ENCODE measurements at regions not wholly inside any gene's neighbourhood (a gene's known extent, or its start where the extent isn't known, plus 50 kb on each side); places are given as distances from the start of the nearest gene placed in this dataset.
"Not testable (repeated sequence)": the region's sequence is repeated elsewhere in the genome, so short reads cannot be mapped to it uniquely, and the experiment has no call there.

DNA sequence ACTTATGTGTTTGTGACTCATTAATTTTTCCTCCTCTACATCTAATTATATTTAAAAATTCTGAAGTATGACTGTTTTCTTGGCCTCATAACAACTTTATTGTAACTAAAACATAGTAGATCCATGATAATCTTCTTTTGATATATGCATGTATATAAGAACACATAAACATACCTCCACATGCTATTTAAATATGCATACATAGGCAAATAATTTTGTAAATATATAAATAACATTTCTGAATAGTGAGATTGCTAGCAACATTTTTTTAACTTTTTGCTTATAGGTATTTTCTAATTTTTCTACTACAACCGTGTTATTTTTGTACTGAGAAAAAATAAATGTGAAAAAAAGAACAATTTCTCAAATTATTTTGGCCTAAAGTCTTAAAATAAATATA, 627.6 kb downstream of the HTR1B start:
- Mint-ChIP-seq H3K27me3 (ENCODE audit: low read depth) (no peaks in the 10 kb centered on the region), H3K36me3 (ENCODE audit: insufficient read depth) (no peaks in the 10 kb centered on the region), H3K4me1 (ENCODE audit: low read depth) (no peaks in the 10 kb centered on the region), H3K9me3 (peaks cover 4% of the 10 kb centered on the region), H3K4me3 (no peak overlapping the region)
- DNase-seq (no peak), ATAC-seq (no peak)

DNA sequence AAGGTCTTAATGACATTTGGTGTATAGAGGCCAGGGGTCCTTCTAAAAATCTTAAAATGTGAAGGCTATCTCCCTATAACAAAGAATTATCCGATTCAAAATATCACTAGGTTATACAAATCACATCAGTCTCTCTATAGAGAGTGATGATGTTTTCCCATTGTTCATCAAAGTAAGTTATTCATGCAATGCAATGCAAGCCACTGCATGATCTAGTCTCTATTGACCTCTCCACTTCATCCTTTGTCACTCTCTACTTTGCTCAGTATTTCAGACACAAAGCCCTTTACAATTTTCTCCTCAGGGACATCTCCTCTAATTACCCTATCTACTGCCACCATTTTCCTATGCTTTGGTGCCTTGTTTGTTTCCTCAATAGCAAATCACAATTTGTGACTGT, 628.0 kb downstream of the HTR1B start:
- Mint-ChIP-seq H3K36me3 (ENCODE audit: insufficient read depth) (no peaks in the 10 kb centered on the region), H3K9me3 (peaks cover 4% of the 10 kb centered on the region), H3K27me3 (ENCODE audit: low read depth) (no peaks in the 10 kb centered on the region), H3K4me3 (no peak overlapping the region), H3K4me1 (ENCODE audit: low read depth) (no peaks in the 10 kb centered on the region)
- DNase-seq, result no peak
- no peak for ATAC-seq

GRCh38 chr6:76834399-76834798, 628.9 kb downstream of the HTR1B start:
- Mint-ChIP-seq H3K9me3 (peaks cover 4% of the 10 kb centered on the region), H3K27me3 (ENCODE audit: low read depth) (no peaks in the 10 kb centered on the region), H3K4me3 (no peak overlapping the region), H3K36me3 (ENCODE audit: insufficient read depth) (no peaks in the 10 kb centered on the region), H3K4me1 (ENCODE audit: low read depth) (no peaks in the 10 kb centered on the region)
- DNase-seq (no peak), ATAC-seq (no peak)

DNA sequence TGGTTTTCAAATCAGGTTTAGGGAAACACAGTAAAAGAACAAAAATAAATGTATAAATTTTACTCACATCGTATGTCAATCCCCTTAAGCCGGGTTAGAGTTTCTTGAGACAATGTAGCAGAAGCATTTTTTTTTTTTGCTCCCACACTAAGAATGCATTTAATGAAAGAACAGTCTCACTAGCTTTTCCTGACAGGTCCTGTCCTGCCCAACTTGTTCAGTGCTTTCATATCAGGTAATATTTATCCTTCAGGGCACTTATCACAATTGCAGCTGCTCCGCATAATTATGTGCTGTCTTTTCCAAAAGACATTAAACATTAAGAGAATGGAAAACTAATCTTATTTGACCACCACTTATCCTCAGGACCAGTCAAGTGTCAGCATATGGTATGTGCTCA, 632.0 kb downstream of the HTR1B start:
- DNase-seq (no peak), ATAC-seq (no peak)
- Mint-ChIP-seq H3K4me1 (ENCODE audit: low read depth) (no peaks in the 10 kb centered on the region), H3K9me3 (peaks cover 10% of the 10 kb centered on the region), H3K4me3 (no peak overlapping the region), H3K27me3 (ENCODE audit: low read depth) (no peaks in the 10 kb centered on the region), H3K36me3 (ENCODE audit: insufficient read depth) (no peaks in the 10 kb centered on the region)

- not testable (repeated sequence) for H3K4me3 Mint-ChIP-seq
Measured at GRCh38 chr6:76823578-76823977, 639.7 kb downstream of the HTR1B start.

DNA sequence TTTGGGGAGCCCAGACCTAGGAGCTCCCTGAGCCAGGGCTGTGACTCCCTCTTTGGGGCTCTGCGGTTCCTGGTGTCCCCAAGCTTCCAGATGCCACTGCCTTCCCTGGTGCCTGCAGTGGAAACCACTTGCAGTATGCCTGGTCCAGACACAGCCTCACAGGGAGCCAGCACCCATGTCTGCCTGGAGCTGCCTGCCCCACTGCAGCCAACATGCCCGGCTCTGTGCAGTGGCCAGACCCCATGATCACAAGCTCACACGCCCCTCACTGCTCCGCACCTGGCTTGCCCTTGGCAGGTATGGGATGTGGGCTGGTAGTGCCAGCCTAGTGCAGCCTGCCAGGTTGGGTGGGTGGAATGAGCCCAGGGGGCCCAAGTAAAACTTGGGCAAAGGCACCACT, 644.8 kb downstream of the HTR1B start:
- Mint-ChIP-seq H3K9me3 (peaks cover 11% of the 10 kb centered on the region), H3K4me1 (ENCODE audit: low read depth) (no peaks in the 10 kb centered on the region), H3K36me3 (ENCODE audit: insufficient read depth) (no peaks in the 10 kb centered on the region), H3K4me3 (no peak overlapping the region), H3K27me3 (ENCODE audit: low read depth) (no peaks in the 10 kb centered on the region)
- ATAC-seq, result no peak
- DNase-seq, result no peak

More at GRCh38 chr6:76823578-76823977, 639.7 kb downstream of the HTR1B start:
- not testable (repeated sequence) for H3K4me1 Mint-ChIP-seq (ENCODE audit: low read depth); H3K27me3 Mint-ChIP-seq (ENCODE audit: low read depth); DNase-seq; H3K36me3 Mint-ChIP-seq (ENCODE audit: insufficient read depth); ATAC-seq
- H3K9me3 Mint-ChIP-seq, result peaks cover 34% of the 10 kb centered on the region

DNA sequence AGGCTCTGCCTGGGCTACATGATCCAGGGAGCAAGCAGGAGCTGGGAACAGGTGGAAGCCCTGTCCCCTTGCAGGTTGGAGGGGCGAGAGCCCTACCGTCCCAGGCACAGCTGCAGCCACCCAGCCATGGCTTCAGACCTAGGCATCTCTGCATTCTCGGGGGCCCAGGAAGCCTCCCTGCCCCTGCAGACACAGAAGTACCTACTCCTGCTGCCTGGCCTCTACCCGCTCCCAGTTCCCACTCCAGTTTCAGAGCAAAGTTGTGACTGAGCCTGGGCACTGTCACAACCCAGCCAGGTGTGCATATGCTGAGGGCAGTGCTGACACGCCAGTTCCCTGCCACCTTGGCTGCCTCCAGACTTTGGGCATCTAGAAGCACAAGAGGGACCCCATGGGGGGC, 645.9 kb downstream of the HTR1B start:
- no peak for ATAC-seq
- Mint-ChIP-seq H3K36me3 (ENCODE audit: insufficient read depth) (no peaks in the 10 kb centered on the region), H3K4me1 (ENCODE audit: low read depth) (no peaks in the 10 kb centered on the region), H3K4me3 (no peak overlapping the region), H3K27me3 (ENCODE audit: low read depth) (no peaks in the 10 kb centered on the region), H3K9me3 (peaks cover 5% of the 10 kb centered on the region)
- no peak for DNase-seq

DNA sequence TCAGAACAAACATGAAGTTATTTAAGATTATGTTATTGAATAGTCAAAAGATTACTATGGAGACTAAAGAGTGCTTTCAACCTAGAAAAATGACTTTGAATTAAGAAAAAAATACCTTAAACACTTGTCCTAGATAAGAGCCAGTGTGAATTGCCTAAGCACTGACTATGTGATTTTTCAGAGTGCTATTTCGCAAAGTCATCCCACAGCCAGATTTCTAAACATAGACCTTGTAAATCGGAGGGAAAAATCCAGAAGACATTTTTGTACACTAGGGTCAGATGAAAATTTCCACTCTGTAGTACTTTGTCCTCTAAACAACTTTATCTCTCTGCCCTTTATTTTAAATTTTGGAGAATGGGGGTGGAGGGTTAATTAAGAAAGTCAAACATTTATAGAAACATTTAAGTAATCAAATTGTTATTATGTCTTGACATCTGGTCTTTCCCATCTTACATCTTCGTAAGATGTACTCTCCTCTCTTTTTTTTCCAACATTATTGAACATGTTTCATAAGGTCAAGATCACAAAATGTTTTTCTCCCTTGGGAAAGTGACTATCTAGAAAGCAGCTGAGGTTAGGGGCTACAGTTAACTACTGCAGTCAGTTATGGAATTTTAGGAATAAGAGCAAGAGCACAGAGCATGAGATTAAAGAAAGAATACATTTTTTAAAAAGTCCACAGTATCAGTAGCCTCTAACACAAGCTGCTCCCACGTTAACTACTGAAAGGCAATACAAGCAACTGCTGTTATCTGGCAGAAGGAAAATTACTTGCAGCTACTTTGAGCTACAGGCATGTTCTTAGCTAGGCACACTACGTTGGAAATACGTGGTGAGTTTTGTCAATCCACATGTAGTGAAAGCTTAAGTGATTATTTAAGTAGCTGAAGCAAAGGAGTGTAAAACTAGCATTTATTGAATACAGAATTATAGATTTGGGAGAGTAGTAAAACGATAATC, 648.5 kb downstream of the HTR1B start:
- no peak overlapping the region for H3K4me3 Mint-ChIP-seq
- ATAC-seq, result no peak
- H3K9me3 Mint-ChIP-seq, result no peaks in the 10 kb centered on the region
- no peaks in the 10 kb centered on the region for H3K36me3 Mint-ChIP-seq (ENCODE audit: insufficient read depth)
- DNase-seq, result no peak
- no peaks in the 10 kb centered on the region for H3K4me1 Mint-ChIP-seq (ENCODE audit: low read depth)
- no peaks in the 10 kb centered on the region for H3K27me3 Mint-ChIP-seq (ENCODE audit: low read depth)

DNA sequence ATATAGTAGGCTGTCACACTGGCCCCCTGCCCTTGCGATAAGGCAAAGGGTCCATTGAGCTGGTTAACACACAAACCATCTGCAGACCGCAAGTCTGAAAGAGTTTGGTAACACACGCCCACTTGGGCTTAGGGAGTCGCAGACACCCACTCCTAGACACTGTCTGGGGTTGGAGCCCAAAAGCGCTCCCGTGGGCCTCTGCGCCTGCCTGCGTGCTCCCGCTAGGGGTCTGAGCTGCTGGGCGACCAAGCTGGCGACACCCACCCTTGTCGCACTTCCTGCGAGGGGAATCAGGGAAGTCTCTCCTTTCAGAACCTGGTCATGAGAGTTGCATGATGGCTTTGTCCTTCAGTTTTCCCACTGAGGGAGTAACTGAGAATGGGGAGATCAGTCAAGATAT, 653.0 kb downstream of the HTR1B start:
- H3K9me3 Mint-ChIP-seq, result no peaks in the 10 kb centered on the region
- ATAC-seq (no peak), DNase-seq (no peak)
- H3K4me1 Mint-ChIP-seq (ENCODE audit: low read depth), result no peaks in the 10 kb centered on the region
- H3K27me3 Mint-ChIP-seq (ENCODE audit: low read depth), result no peaks in the 10 kb centered on the region
- H3K4me3 Mint-ChIP-seq, result no peak overlapping the region
- H3K36me3 Mint-ChIP-seq (ENCODE audit: insufficient read depth), result no peaks in the 10 kb centered on the region

GRCh38 chr6:76803038-76803580, 660.2 kb downstream of the HTR1B start:
- no peak for ATAC-seq
- Mint-ChIP-seq H3K9me3 (peaks cover 7% of the 10 kb centered on the region), H3K36me3 (ENCODE audit: insufficient read depth) (no peaks in the 10 kb centered on the region), H3K4me1 (ENCODE audit: low read depth) (no peaks in the 10 kb centered on the region), H3K4me3 (no peak overlapping the region), H3K27me3 (ENCODE audit: low read depth) (no peaks in the 10 kb centered on the region)
- DNase-seq, result no peak

- Mint-ChIP-seq H3K36me3 (ENCODE audit: insufficient read depth) (no peaks in the 10 kb centered on the region), H3K27me3 (ENCODE audit: low read depth) (no peaks in the 10 kb centered on the region), H3K9me3 (peaks cover 2% of the 10 kb centered on the region), H3K4me1 (ENCODE audit: low read depth) (no peaks in the 10 kb centered on the region), H3K4me3 (no peak overlapping the region)
- ATAC-seq, result no peak
- DNase-seq, result no peak
Measured at GRCh38 chr6:76792394-76792793, 670.9 kb downstream of the HTR1B start.

DNA sequence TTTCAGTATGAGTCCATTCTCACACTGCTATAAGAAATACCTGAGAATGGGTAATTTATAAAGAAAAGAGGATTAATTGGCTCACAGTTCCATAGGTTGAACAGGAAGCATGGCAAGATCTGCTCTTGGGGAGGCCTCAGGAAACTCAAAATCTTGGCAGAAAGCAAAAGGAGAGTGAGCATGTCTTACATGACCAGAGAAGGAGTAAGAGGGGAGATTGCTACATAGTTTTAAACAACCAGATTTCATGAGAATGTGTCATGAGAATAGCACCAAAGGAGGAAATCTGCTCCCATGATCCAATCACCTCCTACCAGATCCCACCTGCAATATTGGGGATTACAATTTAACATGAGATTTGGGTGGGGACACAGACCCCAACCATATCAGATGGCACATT, 672.4 kb downstream of the HTR1B start:
- Mint-ChIP-seq H3K9me3 (peaks cover 3% of the 10 kb centered on the region), H3K4me1 (ENCODE audit: low read depth) (no peaks in the 10 kb centered on the region), H3K36me3 (ENCODE audit: insufficient read depth) (no peaks in the 10 kb centered on the region), H3K4me3 (no peak overlapping the region), H3K27me3 (ENCODE audit: low read depth) (no peaks in the 10 kb centered on the region)
- ATAC-seq (no peak), DNase-seq (no peak)

- Mint-ChIP-seq H3K9me3 (peaks cover 4% of the 10 kb centered on the region), H3K4me3 (no peak overlapping the region), H3K27me3 (ENCODE audit: low read depth) (no peaks in the 10 kb centered on the region), H3K4me1 (ENCODE audit: low read depth) (no peaks in the 10 kb centered on the region), H3K36me3 (ENCODE audit: insufficient read depth) (no peaks in the 10 kb centered on the region)
- no peak for DNase-seq
- no peak for ATAC-seq
Measured at GRCh38 chr6:76790045-76790796, 673.1 kb downstream of the HTR1B start.

GRCh38 chr6:76789580-76789979, 673.7 kb downstream of the HTR1B start:
- Mint-ChIP-seq H3K4me1 (ENCODE audit: low read depth) (no peaks in the 10 kb centered on the region), H3K9me3 (peaks cover 6% of the 10 kb centered on the region), H3K27me3 (ENCODE audit: low read depth) (no peaks in the 10 kb centered on the region), H3K36me3 (ENCODE audit: insufficient read depth) (no peaks in the 10 kb centered on the region), H3K4me3 (no peak overlapping the region)
- DNase-seq (no peak), ATAC-seq (no peak)

All from activated T-cell treated with anti-CD3 and anti-CD28 coated beads, Interleukin-2, amount 50 U/mL, for 4 hours (primary cell).